Stomach smooth muscle (tissue), 2 donors: ENCODE measurements at regions not wholly inside any gene's neighbourhood (a gene's known extent, or its start where the extent isn't known, plus 50 kb on each side); places are given as distances from the start of the nearest gene placed in this dataset.

Experiments used
- H3K27ac ChIP-seq: one replicate; pipeline ENCODE4 v1.7.0; 2013; ENCODE audit warnings: mild to moderate bottlenecking, low read length, inconsistent platforms
- H3K27me3 ChIP-seq, 2 donors: one replicate each; pipeline ENCODE4 v1.7.0; 2013; ENCODE audit warnings: low read length in 2 of 2; ENCODE audit not compliant: insufficient read depth in 2 of 2, control insufficient read depth in 1 of 2
- H3K36me3 ChIP-seq, 2 donors: one replicate each; pipeline ENCODE4 v1.7.0; 2013; ENCODE audit warnings: low read length in 2 of 2; ENCODE audit not compliant: control insufficient read depth in 2 of 2, insufficient read depth in 2 of 2
- H3K4me1 ChIP-seq: one replicate; pipeline ENCODE4 v1.7.0; 2013; ENCODE audit warnings: low read length; ENCODE audit not compliant: control insufficient read depth, insufficient read depth
- H3K4me3 ChIP-seq, 2 donors: one replicate each; pipeline ENCODE4 v1.7.0; 2013; ENCODE audit warnings: low read length in 2 of 2
- H3K9ac ChIP-seq, 2 donors: one replicate each; pipeline ENCODE4 v1.7.0; 2013; ENCODE audit warnings: low read length in 2 of 2, mild to moderate bottlenecking in 1 of 2
- H3K9me3 ChIP-seq, 2 donors: one replicate each; pipeline ENCODE4 v1.7.0; 2013; ENCODE audit warnings: low read length in 2 of 2; ENCODE audit not compliant: control insufficient read depth in 2 of 2
- donor health status: healthy.
- donor health status: Pancreatic carcinoma.

GRCh38 chr3:68315964-68316363, 616.4 kb downstream of the TAFA4 start:
- H3K9ac ChIP-seq, result no peak overlapping the region
- H3K27ac ChIP-seq, result no peak overlapping the region
- no peaks in the 10 kb centered on the region for H3K36me3 ChIP-seq
- H3K4me1 ChIP-seq, result no peaks in the 10 kb centered on the region
- H3K9me3 ChIP-seq, result no peaks in the 10 kb centered on the region
- H3K27me3 ChIP-seq, result no peaks in the 10 kb centered on the region
- H3K4me3 ChIP-seq, result no peak overlapping the region

GRCh38 chr3:68315546-68315945, 616.8 kb downstream of the TAFA4 start:
- no peak overlapping the region for H3K27ac ChIP-seq
- H3K9me3 ChIP-seq, result no peaks in the 10 kb centered on the region
- H3K4me1 ChIP-seq, result no peaks in the 10 kb centered on the region
- no peak overlapping the region for H3K9ac ChIP-seq
- no peak overlapping the region for H3K4me3 ChIP-seq
- H3K27me3 ChIP-seq, result no peaks in the 10 kb centered on the region
- H3K36me3 ChIP-seq, result no peaks in the 10 kb centered on the region

DNA sequence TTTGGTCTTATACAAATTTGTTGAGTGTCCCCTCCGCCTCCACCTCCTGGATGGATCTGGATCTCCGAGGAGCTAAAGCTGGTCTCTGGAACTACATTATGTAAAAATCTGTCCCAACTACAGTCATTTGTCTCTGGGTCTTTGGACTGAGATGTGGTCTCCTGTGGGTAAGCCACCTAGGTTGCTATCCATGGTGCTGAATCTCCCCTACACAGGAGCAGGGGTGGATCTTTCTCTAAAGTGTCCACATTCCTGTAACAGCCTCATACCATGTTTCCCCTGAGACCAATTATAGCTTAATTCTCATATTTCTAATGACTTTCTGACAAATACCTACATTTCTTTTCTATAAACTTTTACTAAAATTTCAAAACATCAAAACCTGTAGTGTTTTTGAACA, 625.8 kb downstream of the TAFA4 start:
- Histone ChIP-seq H3K9ac (no peak overlapping the region), H3K27me3 (no peaks in the 10 kb centered on the region), H3K4me1 (no peaks in the 10 kb centered on the region), H3K36me3 (no peaks in the 10 kb centered on the region), H3K4me3 (no peak overlapping the region), H3K27ac (no peak overlapping the region), H3K9me3 (no peaks in the 10 kb centered on the region)

- Histone ChIP-seq H3K27ac (no peak overlapping the region), H3K9me3 (no peaks in the 10 kb centered on the region), H3K4me1 (no peaks in the 10 kb centered on the region), H3K9ac (no peak overlapping the region), H3K27me3 (no peaks in the 10 kb centered on the region), H3K4me3 (no peak overlapping the region), H3K36me3 (no peaks in the 10 kb centered on the region)
Observed at GRCh38 chr3:68295457-68295856, 636.9 kb downstream of the TAFA4 start.

- Histone ChIP-seq H3K4me3 (no peak overlapping the region), H3K36me3 (no peaks in the 10 kb centered on the region), H3K9ac (no peak overlapping the region), H3K4me1 (no peaks in the 10 kb centered on the region), H3K9me3 (no peaks in the 10 kb centered on the region), H3K27me3 (no peaks in the 10 kb centered on the region), H3K27ac (no peak overlapping the region)
Observed at GRCh38 chr3:68290333-68290732, 635.9 kb upstream of the SUCLG2 start.

DNA sequence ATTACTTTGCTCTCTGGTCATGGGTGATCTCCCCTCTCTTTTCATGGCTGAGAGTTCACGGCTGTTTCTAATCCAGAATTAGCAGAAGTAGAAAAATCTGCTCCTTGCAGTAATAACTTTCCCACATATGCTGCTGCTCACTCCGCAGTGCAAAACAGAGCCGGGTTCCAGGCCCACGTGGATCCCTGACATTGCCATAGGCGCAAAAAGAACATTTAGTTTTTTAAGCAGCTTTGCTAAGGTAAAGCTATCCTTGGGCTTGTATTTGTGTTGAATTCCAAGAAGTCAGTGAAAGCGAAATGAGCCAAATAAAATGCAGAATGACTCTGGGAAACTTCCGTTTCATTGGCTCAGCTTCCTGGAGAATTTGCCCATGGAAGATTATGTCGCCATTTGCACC, 633.7 kb upstream of the SUCLG2 start:
- no peak overlapping the region for H3K4me3 ChIP-seq
- H3K4me1 ChIP-seq, result no peaks in the 10 kb centered on the region
- no peaks in the 10 kb centered on the region for H3K9me3 ChIP-seq
- no peaks in the 10 kb centered on the region for H3K27me3 ChIP-seq
- no peaks in the 10 kb centered on the region for H3K36me3 ChIP-seq
- no peak overlapping the region for H3K9ac ChIP-seq
- no peak overlapping the region for H3K27ac ChIP-seq

GRCh38 chr3:68287101-68287500, 632.7 kb upstream of the SUCLG2 start:
- Histone ChIP-seq H3K4me1 (no peaks in the 10 kb centered on the region), H3K9me3 (no peaks in the 10 kb centered on the region), H3K36me3 (no peaks in the 10 kb centered on the region), H3K9ac (no peak overlapping the region), H3K27me3 (no peaks in the 10 kb centered on the region), H3K4me3 (no peak overlapping the region), H3K27ac (no peak overlapping the region)

DNA sequence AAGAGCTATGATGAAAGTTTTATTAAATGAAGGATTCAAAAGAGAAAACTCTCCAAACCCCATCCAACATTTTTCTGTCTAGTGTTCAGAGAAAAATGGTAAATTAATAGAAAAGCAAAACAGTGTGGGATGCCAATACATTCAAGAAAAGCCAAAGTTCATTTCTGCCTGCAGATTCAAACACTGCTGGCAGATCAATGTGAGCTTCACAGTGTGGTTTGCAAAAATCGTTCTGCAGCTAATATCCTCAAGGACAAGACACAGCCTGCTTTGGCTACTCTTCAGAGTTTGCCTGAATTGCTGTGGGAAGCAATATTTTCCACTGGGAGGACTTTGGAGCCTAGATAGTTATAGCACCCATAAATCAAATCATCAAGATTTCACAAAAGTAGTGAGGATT, 619.9 kb upstream of the SUCLG2 start:
- Histone ChIP-seq H3K9me3 (no peaks in the 10 kb centered on the region), H3K4me1 (no peaks in the 10 kb centered on the region), H3K36me3 (no peaks in the 10 kb centered on the region), H3K4me3 (no peak overlapping the region), H3K27me3 (no peaks in the 10 kb centered on the region), H3K27ac (no peak overlapping the region), H3K9ac (no peak overlapping the region)

DNA sequence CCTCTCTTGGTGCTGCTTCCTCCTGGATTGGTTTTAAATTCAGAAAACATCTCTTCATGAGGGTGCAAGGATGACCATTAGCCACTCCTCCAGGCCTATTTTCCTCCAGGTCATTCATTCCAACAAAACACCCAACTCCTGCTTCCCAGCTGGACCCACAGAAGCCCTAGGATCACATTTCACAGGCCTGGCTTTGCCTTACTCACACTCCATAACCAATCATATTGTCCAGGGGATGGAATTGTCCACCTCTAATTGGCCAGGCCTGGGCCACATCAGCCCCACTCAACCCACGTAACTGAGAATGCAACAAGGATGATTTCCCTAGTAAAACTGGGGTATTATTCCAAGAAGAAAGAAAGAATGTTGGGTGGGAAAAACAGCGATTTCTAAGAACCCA, 616.7 kb upstream of the SUCLG2 start:
- no peaks in the 10 kb centered on the region for H3K36me3 ChIP-seq
- H3K9ac ChIP-seq, result no peak overlapping the region

GRCh38 chr3:68256635-68257223, 602.3 kb upstream of the SUCLG2 start:
- no peaks in the 10 kb centered on the region for H3K36me3 ChIP-seq
- H3K27me3 ChIP-seq, result no peaks in the 10 kb centered on the region
- no peak overlapping the region for H3K4me3 ChIP-seq
- no peak overlapping the region for H3K27ac ChIP-seq
- no peak overlapping the region for H3K9ac ChIP-seq
- H3K4me1 ChIP-seq, result no peaks in the 10 kb centered on the region
- no peaks in the 10 kb centered on the region for H3K9me3 ChIP-seq

More for the DNA sequence above, 616.7 kb upstream of the SUCLG2 start:
- Histone ChIP-seq H3K9me3 (no peaks in the 10 kb centered on the region), H3K27me3 (no peaks in the 10 kb centered on the region), H3K4me3 (no peak overlapping the region), H3K27ac (no peak overlapping the region), H3K4me1 (no peaks in the 10 kb centered on the region)

DNA sequence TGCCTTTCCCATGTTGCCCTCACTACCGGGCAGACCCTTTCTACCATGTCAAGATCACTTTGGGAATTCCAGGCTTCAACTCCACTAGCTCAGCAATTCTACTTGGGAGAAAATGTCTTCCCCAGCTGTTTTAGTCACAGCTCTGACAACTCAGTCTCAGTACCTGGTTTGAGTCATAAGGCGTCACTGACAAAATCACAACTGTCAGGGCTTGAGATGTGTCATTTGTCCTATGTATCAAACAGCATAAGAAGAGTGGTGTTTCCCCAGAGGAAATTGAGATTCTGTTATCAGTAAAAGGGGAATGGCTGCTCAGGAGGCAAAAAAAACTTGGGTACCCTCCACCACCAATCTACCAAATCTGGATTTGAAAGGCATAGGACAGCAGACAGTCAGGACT, 594.9 kb upstream of the SUCLG2 start:
- H3K27ac ChIP-seq, result no peak overlapping the region
- no peaks in the 10 kb centered on the region for H3K4me1 ChIP-seq
- no peak overlapping the region for H3K9ac ChIP-seq
- H3K9me3 ChIP-seq, result no peaks in the 10 kb centered on the region
- no peaks in the 10 kb centered on the region for H3K27me3 ChIP-seq
- no peak overlapping the region for H3K4me3 ChIP-seq
- H3K36me3 ChIP-seq, result no peaks in the 10 kb centered on the region
